HepG2 (cell line): ENCODE measurements at regions not wholly inside any gene's neighbourhood (a gene's known extent, or its start where the extent isn't known, plus 50 kb on each side); places are given as distances from the start of the nearest gene placed in this dataset.

Experiments used
- ATAC-seq: fragments of 200-7000 bp; cut with Tn5 transposase; 3 replicates; pipeline ENCODE4 v1.9.1; 2020; ENCODE audit warnings: mild to moderate bottlenecking, moderate library complexity
- BruUV-seq: library from RNA; stranded (reverse); fragments of 400-500 nt; replicated peaks from 2 replicates; lab custom pipeline; 2021; lab: Mats Ljungman, UMichigan
- CTCF ChIA-PET: fragments of 300-600 bp; formaldehyde crosslinking; extraction: SDS; loops from one replicate; lab custom pipeline; 2021; ENCODE audit warnings: low total read pairs, inconsistent platforms, low intra/inter-chr PET ratio; lab: Yijun Ruan, JAX
- POLR2A ChIA-PET: fragments of 350-600 bp; sonication (Branson Sonifier 250); formaldehyde crosslinking; loops from one replicate; lab custom pipeline; 2020; ENCODE audit warnings: antibody characterized with exemption, inconsistent platforms; lab: Yijun Ruan, JAX
- DNase-seq: peaks from one replicate; pipeline ENCODE4 v3.0.0-alpha.2; 2015; ENCODE audit warnings: low spot score
- FAIRE-seq: peaks from 3 replicates; lab custom pipeline; 2011; peaks lifted over from hg19 to GRCh38; lab: Jason Lieb, UNC
- H2AFZ ChIP-seq: one replicate; pipeline ENCODE4 v1.6.1; 2011; ENCODE audit warnings: low read length, inconsistent platforms
- H3K27ac ChIP-seq: fragments of 300-600 bp; 3 replicates; pipeline ENCODE4 v1.8.0; 2011; ENCODE audit warnings: mixed run types, mild to moderate bottlenecking, mixed read lengths, low read length, inconsistent platforms; ENCODE audit not compliant: insufficient read depth; ENCODE audit errors: extremely low read length
- H3K27me3 ChIP-seq, 2 experiments: fragments of 200-600 bp in 1 of 2; 2 replicates in 1 of 2; 3 replicates in 1 of 2; pipeline versions ENCODE4 v1.6.0 to v1.8.0; 2011; ENCODE audit warnings: low read length in 2 of 2, mild to moderate bottlenecking in 2 of 2, moderate library complexity in 2 of 2, inconsistent platforms in 1 of 2; ENCODE audit not compliant: insufficient read depth in 2 of 2, control insufficient read depth in 1 of 2
- H3K36me3 ChIP-seq, 2 experiments: fragments of 200-600 bp in 1 of 2; replicated peaks in 1 of 2; 2 replicates in 1 of 2; 3 replicates in 1 of 2; pipeline versions ENCODE4 v1.5.1 to v1.8.0; 2011; ENCODE audit warnings: low read length in 2 of 2, inconsistent platforms in 1 of 2; ENCODE audit not compliant: insufficient read depth in 2 of 2, control insufficient read depth in 1 of 2
- H3K4me1 ChIP-seq: 2 replicates; pipeline ENCODE4 v1.5.1; 2012; ENCODE audit warnings: low read length, inconsistent platforms; ENCODE audit not compliant: insufficient read depth
- H3K4me2 ChIP-seq: 2 replicates; pipeline ENCODE4 v1.6.0; 2011; ENCODE audit warnings: low read depth, low read length, inconsistent platforms
- H3K4me3 ChIP-seq, 3 experiments: fragments of 200-600 bp in 1 of 3; sonication (generic), shearing (Covaris generic) in 1 of 3; replicated peaks in 1 of 3; 2 replicates each; pipeline ENCODE4 v1.5.1; 2011 to 2016; ENCODE audit warnings: low read length in 3 of 3, inconsistent platforms in 2 of 3, low read depth in 2 of 3, mild to moderate bottlenecking in 2 of 3, control low read depth in 1 of 3, mixed read lengths in 1 of 3; ENCODE audit not compliant: insufficient read depth in 1 of 3
- H3K79me2 ChIP-seq: one replicate; pipeline ENCODE4 v1.6.1; 2011; ENCODE audit warnings: low read length, inconsistent platforms; ENCODE audit not compliant: insufficient read depth
- H3K9ac ChIP-seq: 2 replicates; pipeline ENCODE4 v1.6.0; 2011; ENCODE audit warnings: mild to moderate bottlenecking, low read depth, low read length, inconsistent platforms; ENCODE audit not compliant: insufficient read depth
- H3K9me3 ChIP-seq: 2 replicates; pipeline ENCODE4 v1.5.1; 2012; ENCODE audit warnings: mild to moderate bottlenecking, low read length
- H4K20me1 ChIP-seq: 2 replicates; pipeline ENCODE4 v1.6.0; 2011; ENCODE audit warnings: inconsistent platforms, mild to moderate bottlenecking, low read length, moderate library complexity; ENCODE audit not compliant: insufficient read depth
- ATF4 ChIP-seq, 2 experiments: fragments of 450-650 bp in 1 of 2; sonication (generic) in 1 of 2; formaldehyde crosslinking; IDR thresholded peaks; 2 replicates each; pipeline versions ENCODE4 v1.5.0 to v1.8.0; 2020 to 2022; ENCODE audit warnings: mild to moderate bottlenecking in 1 of 2, missing genetic modification reagents in 1 of 2
- DR1 ChIP-seq: sonication (generic); formaldehyde crosslinking; IDR thresholded peaks from 2 replicates; pipeline ENCODE4 v1.8.0; 2021; ENCODE audit warnings: mild to moderate bottlenecking, missing genetic modification reagents, inconsistent platforms
- NR0B2 ChIP-seq: sonication (generic); formaldehyde crosslinking; IDR thresholded peaks from 2 replicates; pipeline ENCODE4 v1.4.0; 2020; ENCODE audit warnings: mild to moderate bottlenecking, missing genetic modification reagents
- POLR2AphosphoS5 ChIP-seq: IDR thresholded peaks from 2 replicates; pipeline ENCODE4 v1.6.1; 2012; ENCODE audit warnings: low read depth, low read length
- RAD51 ChIP-seq: fragments of 450-650 bp; IDR thresholded peaks from 2 replicates; pipeline ENCODE4 v1.6.1; 2016; ENCODE audit warnings: borderline replicate concordance
- SMYD3 ChIP-seq: sonication (generic); formaldehyde crosslinking; IDR thresholded peaks from 2 replicates; pipeline ENCODE4 v1.8.1; 2023; ENCODE audit warnings: mild to moderate bottlenecking, missing genetic modification reagents
- ZBTB3 ChIP-seq: sonication (generic); formaldehyde crosslinking; IDR thresholded peaks from 2 replicates; pipeline ENCODE4 v1.4.0; 2020; ENCODE audit warnings: low read depth, mild to moderate bottlenecking, moderate library complexity, missing genetic modification reagents, borderline replicate concordance
- ZNF292 ChIP-seq: sonication (generic); formaldehyde crosslinking; IDR thresholded peaks from 2 replicates; pipeline ENCODE4 v1.8.1; 2022; ENCODE audit warnings: mild to moderate bottlenecking, low read depth, missing genetic modification reagents, borderline replicate concordance
- ZNF354B ChIP-seq: sonication (generic); formaldehyde crosslinking; IDR thresholded peaks from 2 replicates; pipeline ENCODE4 v1.8.0; 2022; ENCODE audit warnings: mild to moderate bottlenecking, missing genetic modification reagents
- ZNF557 ChIP-seq: sonication (generic); formaldehyde crosslinking; IDR thresholded peaks from 2 replicates; pipeline ENCODE4 v1.4.0; 2020; ENCODE audit warnings: missing genetic modification reagents
- ZNF883 ChIP-seq: sonication (generic); formaldehyde crosslinking; IDR thresholded peaks from 2 replicates; pipeline ENCODE4 v1.5.1; 2020; ENCODE audit warnings: mild to moderate bottlenecking, missing genetic modification reagents; ENCODE audit errors: not compliant biosample characterization
- ZSCAN25 ChIP-seq: sonication (generic); formaldehyde crosslinking; IDR thresholded peaks from 2 replicates; pipeline ENCODE4 v1.8.0; 2022; ENCODE audit warnings: mild to moderate bottlenecking, missing genetic modification reagents
- ZSCAN30 ChIP-seq: sonication (generic); formaldehyde crosslinking; IDR thresholded peaks from 2 replicates; pipeline ENCODE4 v1.5.0; 2020; ENCODE audit warnings: mild to moderate bottlenecking, missing genetic modification reagents
- WGBS: methylation state at CpG from one replicate; pipeline ENCODE4 v1.1.6; 2017; ENCODE audit warnings: low lambda C conversion rate; 5-methylcytosine and 5-hydroxymethylcytosine counted together
- in situ Hi-C: cut with HindIII; loops from 2 replicates; pipeline ENCODE4 v1.10.0; 2017; ENCODE audit warnings: low pct_unique_long_range_greater_than_20kb; ENCODE audit not compliant: extremely low pct_ligation_motif_present
- intact Hi-C: fragments of 100-400 bp; cut with micrococcal nuclease; formaldehyde crosslinking; loops from one replicate; pipeline ENCODE4 v1.10.0; 2022; ENCODE audit not compliant: unreplicated experiment
- TF ChIP-seq, protein P1 (sequence below): sonication (generic); formaldehyde crosslinking; IDR thresholded peaks from 2 replicates; pipeline ENCODE4 v1.4.0; 2020; ENCODE audit warnings: missing genetic modification reagents; ENCODE audit errors: not compliant biosample characterization
- TF ChIP-seq, protein P2 (sequence below): sonication (generic); formaldehyde crosslinking; IDR thresholded peaks from 2 replicates; pipeline ENCODE4 v1.4.0; 2020; ENCODE audit warnings: missing genetic modification reagents

DNA sequence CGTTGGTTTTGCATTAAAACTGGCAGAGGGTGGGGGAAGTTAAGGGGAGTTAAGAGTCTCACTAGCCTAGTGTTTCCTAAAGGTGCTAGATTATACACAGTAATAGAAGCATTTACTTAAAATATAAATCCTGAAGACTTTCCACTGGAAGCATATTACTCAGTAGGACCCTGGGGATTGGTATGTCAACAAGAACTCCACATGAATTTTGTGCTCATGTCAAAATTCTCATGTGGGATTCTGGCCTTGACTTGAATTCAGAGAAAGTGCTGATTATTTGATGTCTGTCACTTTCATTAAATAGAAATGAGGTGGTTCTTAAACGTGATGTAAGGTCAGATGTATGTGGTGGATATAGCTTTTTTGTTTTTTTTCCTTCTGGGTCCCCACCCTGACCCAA, 997.2 kb downstream of the TUSC7 start:
- in situ Hi-C loops = no loop called here
- no peak for FAIRE-seq
- TF ChIP-seq ZSCAN30 (no peak), POLR2AphosphoS5 (no peak), ZNF292 (CRISPR knock-in tag) (no peak), ZNF557 (no peak), DR1 (no peak), ZNF354B (no peak), NR0B2 (CRISPR knock-in tag) (no peak), ZSCAN25 (no peak), ZNF883 (CRISPR knock-in tag) (no peak), RAD51 (no peak), SMYD3 (CRISPR knock-in tag) (no peak), ATF4 (CRISPR knock-in tag; IDR thresholded peaks at IDR 0.05) (no peak), ZBTB3 (CRISPR knock-in tag) (no peak)
- TF ChIP-seq, protein P1, sequence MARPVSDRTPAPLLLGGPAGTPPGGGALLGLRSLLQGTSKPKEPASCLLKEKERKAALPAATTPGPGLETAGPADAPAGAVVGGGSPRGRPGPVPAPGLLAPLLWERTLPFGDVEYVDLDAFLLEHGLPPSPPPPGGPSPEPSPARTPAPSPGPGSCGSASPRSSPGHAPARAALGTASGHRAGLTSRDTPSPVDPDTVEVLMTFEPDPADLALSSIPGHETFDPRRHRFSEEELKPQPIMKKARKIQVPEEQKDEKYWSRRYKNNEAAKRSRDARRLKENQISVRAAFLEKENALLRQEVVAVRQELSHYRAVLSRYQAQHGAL (CRISPR knock-in tag) = no peak
- TF ChIP-seq, protein P2, sequence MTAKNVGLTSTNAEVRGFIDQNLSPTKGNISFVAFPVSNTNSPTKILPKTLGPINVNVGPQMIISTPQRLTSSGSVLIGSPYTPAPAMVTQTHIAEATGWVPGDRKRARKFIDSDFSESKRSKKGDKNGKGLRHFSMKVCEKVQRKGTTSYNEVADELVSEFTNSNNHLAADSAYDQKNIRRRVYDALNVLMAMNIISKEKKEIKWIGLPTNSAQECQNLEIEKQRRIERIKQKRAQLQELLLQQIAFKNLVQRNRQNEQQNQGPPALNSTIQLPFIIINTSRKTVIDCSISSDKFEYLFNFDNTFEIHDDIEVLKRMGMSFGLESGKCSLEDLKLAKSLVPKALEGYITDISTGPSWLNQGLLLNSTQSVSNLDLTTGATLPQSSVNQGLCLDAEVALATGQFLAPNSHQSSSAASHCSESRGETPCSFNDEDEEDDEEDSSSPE = no peak
- TF ChIP-seq, all 625 proteins: peak for 0

More for the DNA sequence above, 997.2 kb downstream of the TUSC7 start:
- ChIA-PET CTCF (no interaction called here), POLR2A (no interaction called here)
- no peaks in the 10 kb centered on the region for H3K4me1 ChIP-seq
- no peaks in the 10 kb centered on the region for H3K27me3 ChIP-seq
- BruUV-seq = no TSS peak
- no peaks in the 10 kb centered on the region for H3K36me3 ChIP-seq
- H3K4me2 ChIP-seq = no peak overlapping the region
- H3K9ac ChIP-seq = no peak overlapping the region
- no peaks in the 10 kb centered on the region for H3K9me3 ChIP-seq
- H3K4me3 ChIP-seq = no peak overlapping the region
- H3K79me2 ChIP-seq = no peaks in the 10 kb centered on the region
- H4K20me1 ChIP-seq = no peaks in the 10 kb centered on the region
- no peak for DNase-seq
- intact Hi-C loops = no loop called here
- ATAC-seq = no peak
- no peak overlapping the region for H2AFZ ChIP-seq
- no peak overlapping the region for H3K27ac ChIP-seq
- WGBS = 0% methylated on average over 2 of the region's 2 CpGs
